ENCODE measurements at regions not wholly inside any gene's neighbourhood (a gene's known extent, or its start where the extent isn't known, plus 50 kb on each side); places are given as distances from the start of the nearest gene placed in this dataset.
"Not testable (repeated sequence)": the region's sequence is repeated elsewhere in the genome, so short reads cannot be mapped to it uniquely, and the experiment has no call there.

DNA sequence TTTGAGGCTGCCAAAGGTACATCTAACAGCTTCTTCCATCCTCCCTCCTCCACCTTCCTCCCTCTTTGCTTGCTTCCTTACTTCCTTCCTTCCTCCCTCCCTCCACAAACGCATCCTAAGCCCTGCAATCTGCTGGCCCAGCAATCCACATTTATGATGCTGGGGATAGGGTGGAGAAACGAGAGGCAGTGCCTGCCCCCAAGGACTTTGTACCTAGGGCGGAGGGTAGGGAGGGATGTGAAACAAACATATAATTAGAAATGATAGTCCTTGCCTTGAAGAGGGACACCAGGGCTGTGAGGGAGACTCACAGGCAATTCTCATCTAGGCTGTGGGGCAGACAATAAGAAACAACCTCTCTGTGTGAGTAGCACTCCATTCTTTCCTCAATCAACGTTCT is 188.3 kb downstream of the ANKRD30B start:
- DNase-seq (ENCODE audit: low read depth), result no peak

GRCh38 chr18:14937271-14937670 is 189.3 kb downstream of the ANKRD30B start:
- no peak for DNase-seq (ENCODE audit: low read depth)

DNA sequence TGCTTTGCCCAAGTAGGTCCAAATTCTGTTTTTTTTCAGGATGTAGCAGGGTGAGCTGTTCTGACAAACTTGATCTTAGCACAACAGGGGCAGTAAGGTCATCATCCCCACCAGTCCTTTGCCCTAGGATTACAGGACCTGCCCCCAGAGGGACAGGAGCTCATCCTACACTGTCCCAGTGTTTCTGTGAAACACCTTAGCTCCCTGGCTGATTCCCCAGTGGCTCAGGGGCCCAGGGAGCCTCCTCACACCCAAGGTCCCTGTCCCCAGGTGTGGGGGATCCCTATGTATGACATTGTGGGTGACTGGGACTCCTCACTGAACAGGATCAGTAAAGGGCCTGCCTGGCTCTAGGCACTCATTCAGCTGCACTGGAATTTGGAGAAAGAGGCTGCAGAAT is 191.2 kb downstream of the ANKRD30B start:
- no peak for DNase-seq (ENCODE audit: low read depth)

GRCh38 chr18:14940106-14940505 is 192.1 kb downstream of the ANKRD30B start:
- not testable (repeated sequence) for DNase-seq (ENCODE audit: low read depth)

GRCh38 chr18:14940735-14941134 is 192.8 kb downstream of the ANKRD30B start:
- DNase-seq (ENCODE audit: low read depth), result no peak

DNA sequence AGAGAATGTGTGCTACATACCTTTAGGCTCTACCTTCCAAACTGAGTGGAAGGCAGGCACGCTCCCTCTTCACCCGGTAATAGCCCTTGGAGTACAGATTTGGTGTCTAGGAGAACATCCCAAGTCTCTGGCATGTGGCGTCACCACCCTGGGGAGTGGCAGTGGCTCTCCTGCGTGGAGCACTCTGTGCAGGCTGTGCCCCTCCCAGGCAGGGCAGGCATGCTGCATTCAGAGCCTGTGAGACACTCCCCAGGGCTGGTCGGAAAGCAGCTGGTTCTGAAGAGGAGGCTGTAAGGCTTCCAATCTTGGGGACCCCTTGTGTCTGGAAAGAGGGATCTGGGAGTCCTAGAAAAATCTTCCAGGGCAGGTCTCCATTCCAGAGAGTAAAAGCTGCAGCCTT is 193.3 kb downstream of the ANKRD30B start:
- DNase-seq (ENCODE audit: low read depth), result no peak

DNA sequence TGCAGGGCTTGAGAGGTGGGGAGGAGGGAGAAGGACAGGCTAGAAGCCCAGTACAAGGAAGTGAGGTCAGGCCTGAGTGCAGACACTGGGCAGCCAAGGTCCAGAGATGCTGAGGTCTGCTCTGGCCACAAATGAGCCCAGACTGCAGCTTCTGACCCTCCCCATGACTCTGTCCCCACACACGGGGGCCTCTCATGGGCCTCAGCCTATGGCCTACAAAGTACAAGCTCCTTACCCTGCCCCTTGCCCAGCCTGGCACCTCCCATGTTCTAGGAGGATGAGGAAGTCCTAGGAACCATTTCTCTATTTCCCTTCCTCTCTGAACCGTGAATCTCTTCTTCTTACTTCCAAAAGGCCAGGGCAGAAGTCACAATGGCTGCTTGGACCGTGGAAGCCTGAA is 193.8 kb downstream of the ANKRD30B start:
- no peak for DNase-seq (ENCODE audit: low read depth)

DNA sequence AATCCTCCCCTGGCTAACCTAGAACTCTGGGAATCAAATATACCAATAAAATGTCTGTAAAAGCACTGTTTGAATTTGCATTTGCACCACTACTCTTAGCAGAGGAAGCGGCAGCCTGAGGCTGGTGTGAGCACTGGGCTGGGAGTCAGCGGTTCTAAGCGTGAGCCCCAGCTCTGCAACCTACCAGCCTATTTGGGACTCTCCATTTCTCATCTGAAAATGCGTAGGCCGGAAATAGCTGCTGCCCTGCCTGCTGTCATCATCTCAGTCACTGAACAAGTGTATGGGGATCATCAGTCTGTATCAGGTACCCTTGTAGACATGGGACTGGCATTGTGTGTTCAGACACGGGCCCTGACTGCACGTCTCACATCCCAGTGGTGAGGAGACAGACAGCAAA is 194.3 kb downstream of the ANKRD30B start:
- no peak for DNase-seq (ENCODE audit: low read depth)

GRCh38 chr18:14943486-14943885 is 195.5 kb downstream of the ANKRD30B start:
- no peak for DNase-seq (ENCODE audit: low read depth)

GRCh38 chr18:14943967-14944636 is 196.1 kb downstream of the ANKRD30B start:
- no peak for DNase-seq (ENCODE audit: low read depth)

DNA sequence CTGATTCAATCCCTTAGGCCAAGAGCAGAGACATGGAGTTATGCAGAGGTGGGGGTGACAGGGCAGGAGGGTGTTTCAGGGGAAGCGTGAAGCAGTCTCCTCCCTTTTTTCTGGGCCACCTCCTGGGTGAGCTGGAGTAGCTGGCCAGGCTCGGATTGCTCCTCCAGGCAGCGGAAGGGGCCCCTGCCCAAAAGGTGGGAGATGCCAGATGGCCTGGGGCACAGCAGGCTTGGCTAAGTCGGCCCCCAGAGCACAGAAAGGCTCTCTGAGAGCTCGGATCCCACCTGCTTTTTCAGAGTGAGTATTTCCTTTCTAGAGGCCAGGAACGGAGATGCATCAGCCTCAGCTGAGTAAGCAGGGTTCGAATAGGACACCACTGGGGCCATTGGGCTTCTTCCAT is 196.9 kb downstream of the ANKRD30B start:
- no peak for DNase-seq (ENCODE audit: low read depth)

- DNase-seq (ENCODE audit: low read depth), result no peak
These were observed 197.3 kb downstream of the ANKRD30B start for GRCh38 chr18:14945286-14945685.

GRCh38 chr18:14945984-14946383 is 198.0 kb downstream of the ANKRD30B start:
- DNase-seq (ENCODE audit: low read depth), result no peak

DNA sequence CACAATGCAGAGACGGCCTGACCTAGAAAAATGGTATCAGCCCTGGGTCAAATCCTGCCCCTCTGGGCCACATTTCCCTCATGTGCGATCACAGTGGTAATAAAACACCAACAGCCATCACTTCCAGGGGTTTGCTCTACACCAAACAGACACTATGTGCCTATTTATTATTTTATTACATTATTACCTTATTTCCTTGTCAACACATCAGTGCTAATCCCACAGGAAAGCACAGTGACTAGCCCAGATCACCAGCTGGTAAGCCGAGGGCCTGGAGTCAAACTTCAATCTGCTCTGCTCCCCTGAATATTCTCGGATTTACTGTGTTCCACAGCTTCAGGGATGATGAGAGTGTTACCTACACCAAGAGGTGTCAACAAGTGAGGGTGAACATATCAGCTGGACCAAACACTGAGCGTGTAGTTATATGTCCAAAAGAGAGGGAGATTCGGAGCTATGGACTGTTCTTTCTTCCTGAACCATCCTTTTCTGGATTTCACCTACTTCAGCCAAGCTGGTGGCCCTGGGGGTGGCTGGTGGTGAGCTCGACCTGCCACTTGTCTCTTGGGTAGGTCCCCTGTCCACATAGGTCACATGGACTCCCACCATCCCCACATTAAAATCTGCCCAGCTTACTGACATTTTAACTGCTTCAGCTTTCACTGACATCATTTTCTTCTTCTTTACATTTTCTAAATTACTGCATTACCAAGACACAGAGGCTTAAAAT is 198.9 kb downstream of the ANKRD30B start:
- not testable (repeated sequence) for DNase-seq (ENCODE audit: low read depth)

DNA sequence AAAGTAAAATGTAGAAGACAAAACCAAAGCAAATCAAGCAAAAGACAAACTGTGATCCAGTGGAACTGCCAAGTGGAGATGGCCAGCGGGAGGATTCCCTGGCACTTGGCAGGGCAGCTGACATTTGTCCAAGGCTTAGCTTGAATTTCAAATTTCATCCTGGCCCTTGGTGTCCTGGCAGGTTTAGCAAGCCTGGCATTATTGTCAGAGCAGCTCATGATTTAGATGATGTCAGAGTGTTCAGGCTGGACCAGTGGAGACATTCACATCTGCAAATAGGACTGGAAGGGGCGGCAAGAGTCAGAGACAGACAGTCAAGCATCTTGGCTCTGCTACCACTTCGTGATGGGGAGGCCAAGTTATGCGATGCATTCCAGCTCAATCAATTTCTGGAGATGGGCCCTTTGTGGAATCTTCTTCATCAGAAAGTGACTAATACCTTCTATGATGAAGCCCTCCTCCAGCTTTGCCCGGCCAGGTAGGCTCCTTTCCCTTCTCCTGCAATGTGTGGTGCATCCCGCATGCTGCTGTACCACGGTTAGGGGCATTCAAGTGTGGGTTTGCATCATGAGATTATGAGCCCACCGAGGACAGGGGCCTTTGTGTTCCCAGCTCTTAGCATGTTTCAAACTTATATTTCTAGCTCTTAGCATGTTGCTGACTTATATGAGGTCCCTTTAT is 199.7 kb downstream of the ANKRD30B start:
- DNase-seq (ENCODE audit: low read depth), result no peak

- no peak for DNase-seq (ENCODE audit: low read depth)
These were observed 200.2 kb downstream of the ANKRD30B start for GRCh38 chr18:14948163-14948540.

- DNase-seq (ENCODE audit: low read depth), result no peak
These were observed 202.1 kb downstream of the ANKRD30B start for GRCh38 chr18:14949800-14950664.

DNA sequence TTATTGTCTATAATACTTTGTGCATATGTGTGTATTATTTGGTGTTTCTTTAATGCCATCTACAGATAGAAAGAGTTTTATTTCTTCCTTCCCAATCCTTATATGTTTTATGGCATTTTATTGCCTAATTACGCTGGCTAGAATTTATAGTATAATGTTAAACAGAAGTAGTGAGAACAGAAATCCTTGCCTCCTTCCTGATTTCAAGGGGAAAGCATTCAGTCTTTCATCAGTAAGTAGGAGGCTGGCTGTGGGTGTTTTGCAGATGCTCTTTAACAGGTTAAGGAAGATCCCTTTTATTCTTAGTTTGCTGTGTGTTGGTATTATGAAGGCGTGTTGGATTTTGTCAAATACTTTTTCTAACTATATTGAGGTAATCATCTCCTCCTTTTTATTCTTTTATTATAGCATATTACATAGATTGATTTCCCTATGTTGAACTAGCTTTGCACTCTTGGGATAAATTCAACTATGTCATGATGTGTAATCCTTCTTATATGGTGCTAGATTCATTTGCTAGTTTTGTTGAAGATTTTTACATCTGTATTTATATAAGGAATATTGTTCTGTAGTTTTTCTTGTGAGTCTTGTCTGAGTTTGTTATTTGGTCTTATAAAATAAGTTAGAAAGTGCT is 204.6 kb downstream of the ANKRD30B start:
- not testable (repeated sequence) for DNase-seq (ENCODE audit: low read depth)

- no peak for DNase-seq (ENCODE audit: low read depth)
These were observed 210.7 kb downstream of the ANKRD30B start for GRCh38 chr18:14958701-14959100.

DNA sequence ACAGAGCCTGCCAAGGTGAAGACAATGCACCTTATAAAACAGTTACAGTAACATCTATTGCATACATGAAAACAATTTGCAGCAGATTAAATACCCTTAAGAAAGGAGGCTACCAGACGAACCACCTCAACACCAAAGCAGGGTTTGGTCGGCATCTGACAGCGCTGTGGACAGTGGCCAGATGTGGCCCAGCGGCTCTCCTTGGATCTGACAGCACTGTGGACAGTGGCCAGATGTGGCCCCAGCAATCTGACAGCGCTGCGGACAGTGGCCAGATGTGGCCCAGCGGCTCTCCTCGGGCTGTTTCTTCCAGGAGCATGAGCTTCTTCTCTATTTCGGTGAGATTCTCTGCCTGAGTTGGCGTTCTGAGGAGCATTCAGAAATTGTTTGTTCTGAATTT is 211.6 kb downstream of the ANKRD30B start:
- DNase-seq (ENCODE audit: low read depth), result no peak

DNA sequence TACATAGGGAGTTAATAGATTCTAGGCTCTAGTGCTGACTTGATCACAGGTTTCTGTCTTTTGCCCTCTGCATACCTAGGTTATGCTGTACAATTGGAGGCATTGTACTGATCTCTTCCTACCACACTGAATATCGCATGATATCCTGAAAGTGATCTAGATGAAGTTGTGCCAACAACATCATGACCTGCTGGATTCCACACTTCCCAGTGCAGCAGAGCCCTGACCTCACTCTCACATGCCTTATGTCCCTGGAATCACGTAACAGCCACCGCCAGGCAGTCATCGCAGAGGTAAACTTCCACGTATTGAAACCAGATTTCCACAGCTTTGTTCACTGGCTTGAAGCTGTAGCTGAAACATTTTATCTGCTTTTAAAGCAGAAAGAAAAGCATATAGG is 214.0 kb downstream of the ANKRD30B start:
- DNase-seq (ENCODE audit: low read depth), result no peak

DNA sequence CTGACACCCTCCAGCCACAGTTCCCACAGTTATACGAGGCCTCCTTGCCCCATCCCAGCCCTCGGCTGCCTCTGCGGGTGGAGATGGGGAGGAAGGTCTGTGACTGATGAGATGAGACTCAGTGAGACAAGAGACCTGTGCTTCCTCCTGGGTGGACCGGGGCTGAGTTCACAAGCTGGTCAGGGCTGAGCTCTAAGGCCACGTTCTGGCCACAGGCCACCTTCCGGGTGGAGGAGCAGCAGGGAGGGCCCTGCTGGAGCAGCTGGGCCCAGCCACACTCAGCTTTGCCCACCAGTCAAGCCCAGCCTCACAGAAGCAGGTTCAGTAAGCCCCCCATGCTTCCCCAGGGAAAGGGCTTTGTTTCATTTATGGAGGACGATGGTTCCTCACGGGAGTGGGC is 214.7 kb downstream of the ANKRD30B start:
- DNase-seq (ENCODE audit: low read depth), result no peak

Measured in GM04503 (cell line).